Activated CD4-positive, alpha-beta T cell treated with anti-CD3 and anti-CD28 coated beads, Interleukin-2, amount 10 ng/mL, durations not matched to agents 7 days and 5 days (primary cell): ENCODE measurements at regions not wholly inside any gene's neighbourhood (a gene's known extent, or its start where the extent isn't known, plus 50 kb on each side); places are given as distances from the start of the nearest gene placed in this dataset.

Source experiments
- CTCF ChIA-PET: fragments of 350-600 bp; sonication (Branson Sonifier 250); formaldehyde crosslinking; loops from one replicate; lab custom pipeline; 2021; ENCODE audit warnings: antibody characterized with exemption; lab: Charles Lee
- POLR2A ChIA-PET: fragments of 350-600 bp; sonication (Branson Sonifier 250); formaldehyde crosslinking; loops from one replicate; lab custom pipeline; 2021; ENCODE audit warnings: antibody characterized with exemption; lab: Charles Lee
- DNase-seq: peaks from one replicate; pipeline ENCODE4 v3.0.0-alpha.2; 2020
- H3K27ac Mint-ChIP-seq: one replicate; pipeline ENCODE4 v1.8.0; 2021; ENCODE audit warnings: mild to moderate bottlenecking, moderate library complexity, mixed read lengths
- H3K27me3 Mint-ChIP-seq: one replicate; pipeline ENCODE4 v1.8.0; 2021; ENCODE audit warnings: mixed read lengths
- H3K36me3 Mint-ChIP-seq: one replicate; pipeline ENCODE4 v1.8.0; 2021; ENCODE audit warnings: low read depth, mixed read lengths
- H3K4me1 Mint-ChIP-seq: one replicate; pipeline ENCODE4 v1.8.0; 2021; ENCODE audit warnings: mixed read lengths
- H3K4me3 Mint-ChIP-seq: one replicate; pipeline ENCODE4 v1.8.0; 2021; ENCODE audit warnings: mild to moderate bottlenecking, moderate library complexity, mixed read lengths
- H3K9me3 Mint-ChIP-seq: one replicate; pipeline ENCODE4 v1.8.0; 2021; ENCODE audit warnings: mixed read lengths

DNA sequence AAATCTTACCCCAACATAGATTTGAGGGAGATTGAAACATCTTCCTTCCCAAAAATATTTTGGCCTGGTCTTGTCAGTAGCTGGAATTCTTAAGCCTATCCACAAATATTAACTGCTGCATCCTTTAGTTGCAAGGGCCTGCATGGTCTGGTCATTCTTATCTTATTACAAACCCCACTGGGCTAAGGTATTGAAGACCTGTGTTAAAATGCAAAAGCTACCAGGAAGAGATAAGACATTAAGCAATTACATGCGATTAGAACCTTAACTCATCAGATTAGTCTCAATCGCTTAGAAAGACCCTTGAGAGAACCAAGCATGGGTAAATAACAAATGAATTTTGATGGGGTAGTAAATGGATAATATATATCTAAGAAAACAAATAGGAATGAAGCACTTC is 426.6 kb downstream of the FRK start:
- Mint-ChIP-seq H3K4me1 (no peaks in the 10 kb centered on the region), H3K36me3 (no peaks in the 10 kb centered on the region), H3K9me3 (no peaks in the 10 kb centered on the region), H3K27me3 (no peaks in the 10 kb centered on the region), H3K4me3 (no peak overlapping the region), H3K27ac (no peak overlapping the region)
- DNase-seq, result no peak
- ChIA-PET CTCF (no interaction called here), POLR2A (no interaction called here)

DNA sequence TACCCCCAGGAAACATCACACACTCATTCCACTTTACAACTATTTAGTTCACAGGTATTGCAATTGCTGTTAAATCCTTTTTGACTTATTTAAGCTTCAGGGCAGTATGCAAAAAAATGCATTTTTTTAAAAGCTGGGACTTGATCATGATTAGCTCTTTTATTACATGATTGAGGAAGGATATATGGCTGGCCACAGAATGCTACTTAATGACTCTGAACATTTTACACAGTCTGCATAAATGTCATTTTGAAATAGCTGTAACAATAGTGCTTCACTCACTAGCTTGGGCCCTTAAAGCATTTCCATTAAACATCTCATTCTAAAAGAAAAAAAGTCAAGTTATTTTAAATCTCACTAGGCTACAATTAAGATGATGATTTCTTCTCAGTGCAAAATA is 429.7 kb downstream of the FRK start:
- no peak for DNase-seq
- H3K27me3 Mint-ChIP-seq, result no peaks in the 10 kb centered on the region
- no peaks in the 10 kb centered on the region for H3K36me3 Mint-ChIP-seq
- no peak overlapping the region for H3K4me3 Mint-ChIP-seq
- POLR2A ChIA-PET, result no interaction called here
- no peak overlapping the region for H3K27ac Mint-ChIP-seq
- H3K9me3 Mint-ChIP-seq, result no peaks in the 10 kb centered on the region
- H3K4me1 Mint-ChIP-seq, result no peaks in the 10 kb centered on the region
- CTCF ChIA-PET, result no interaction called here

DNA sequence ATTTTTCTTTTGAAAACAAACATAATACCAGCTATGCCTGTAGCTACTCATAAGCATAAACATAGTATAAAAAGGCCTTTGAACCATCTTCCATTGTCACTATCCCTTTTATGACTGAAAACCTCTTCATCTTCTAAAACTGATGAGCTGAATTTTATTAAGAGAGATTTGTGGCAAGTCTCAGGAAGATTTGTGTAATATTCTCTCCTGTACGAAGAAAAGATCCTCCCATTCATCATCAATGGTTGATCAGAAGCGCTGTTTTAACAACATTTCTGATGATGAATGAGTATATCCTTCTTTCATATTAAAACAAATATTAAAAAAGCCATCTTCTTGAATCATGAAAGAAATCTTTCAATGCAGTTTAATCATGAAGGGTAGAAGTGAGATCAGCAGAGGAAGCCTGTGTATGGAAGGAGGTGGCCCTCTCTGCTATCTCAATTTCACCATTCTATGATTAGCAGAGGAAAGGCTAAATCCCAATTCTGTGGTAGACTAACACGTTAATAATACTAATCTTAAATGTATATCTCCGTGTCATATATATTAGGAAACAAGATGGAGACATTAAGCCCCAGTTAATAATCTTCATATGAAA is 430.2 kb downstream of the FRK start:
- CTCF ChIA-PET, result no interaction called here
- H3K27me3 Mint-ChIP-seq, result no peaks in the 10 kb centered on the region
- H3K9me3 Mint-ChIP-seq, result no peaks in the 10 kb centered on the region
- H3K4me3 Mint-ChIP-seq, result no peak overlapping the region
- no peak for DNase-seq
- POLR2A ChIA-PET, result no interaction called here
- H3K36me3 Mint-ChIP-seq, result no peaks in the 10 kb centered on the region
- no peak overlapping the region for H3K27ac Mint-ChIP-seq
- H3K4me1 Mint-ChIP-seq, result no peaks in the 10 kb centered on the region

DNA sequence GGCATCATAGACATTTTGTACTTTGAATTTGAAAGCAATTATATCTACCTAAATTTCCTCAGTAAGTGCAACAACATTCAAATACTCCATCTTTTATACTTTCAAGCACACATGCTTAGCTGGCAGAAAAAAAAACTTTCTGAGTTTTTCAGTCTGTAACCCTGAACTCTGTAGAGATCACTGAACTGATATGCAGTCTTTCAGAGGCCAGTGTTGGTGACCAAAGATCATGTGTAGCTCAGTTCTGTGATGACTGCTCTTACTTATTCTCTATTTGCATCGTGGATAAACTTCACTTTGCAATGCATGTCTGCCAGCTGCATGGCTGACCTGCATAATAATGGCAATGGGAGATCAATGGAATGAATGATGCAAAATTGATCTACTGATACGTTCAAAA is 431.3 kb downstream of the FRK start:
- Mint-ChIP-seq H3K4me1 (no peaks in the 10 kb centered on the region), H3K9me3 (no peaks in the 10 kb centered on the region), H3K27ac (no peak overlapping the region), H3K36me3 (no peaks in the 10 kb centered on the region), H3K4me3 (no peak overlapping the region), H3K27me3 (no peaks in the 10 kb centered on the region)
- ChIA-PET POLR2A (no interaction called here), CTCF (no interaction called here)
- no peak for DNase-seq

DNA sequence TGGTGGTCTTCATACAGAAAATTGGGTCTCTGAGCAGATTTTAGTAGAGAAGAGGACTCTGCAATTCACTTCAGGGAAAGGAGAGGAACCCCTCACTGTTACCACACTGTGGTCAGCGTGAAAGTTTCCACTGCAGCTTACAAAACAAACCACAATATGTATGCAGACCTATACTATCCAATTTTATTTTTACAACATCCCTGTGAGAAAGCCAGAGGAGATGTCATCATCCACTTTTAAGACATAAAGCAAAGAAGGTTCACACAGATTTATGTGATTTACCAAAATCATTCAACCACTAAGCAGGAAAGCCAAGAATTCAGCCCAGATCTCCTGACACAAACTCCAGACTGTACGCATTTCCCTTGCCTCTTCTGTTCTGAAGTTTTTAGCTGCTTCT is 442.4 kb downstream of the FRK start:
- H3K4me3 Mint-ChIP-seq, result no peak overlapping the region
- ChIA-PET POLR2A (no interaction called here), CTCF (no interaction called here)
- H3K9me3 Mint-ChIP-seq, result peaks cover 2% of the 10 kb centered on the region
- no peaks in the 10 kb centered on the region for H3K27me3 Mint-ChIP-seq
- no peak overlapping the region for H3K27ac Mint-ChIP-seq
- H3K36me3 Mint-ChIP-seq, result no peaks in the 10 kb centered on the region
- no peak for DNase-seq
- no peaks in the 10 kb centered on the region for H3K4me1 Mint-ChIP-seq

DNA sequence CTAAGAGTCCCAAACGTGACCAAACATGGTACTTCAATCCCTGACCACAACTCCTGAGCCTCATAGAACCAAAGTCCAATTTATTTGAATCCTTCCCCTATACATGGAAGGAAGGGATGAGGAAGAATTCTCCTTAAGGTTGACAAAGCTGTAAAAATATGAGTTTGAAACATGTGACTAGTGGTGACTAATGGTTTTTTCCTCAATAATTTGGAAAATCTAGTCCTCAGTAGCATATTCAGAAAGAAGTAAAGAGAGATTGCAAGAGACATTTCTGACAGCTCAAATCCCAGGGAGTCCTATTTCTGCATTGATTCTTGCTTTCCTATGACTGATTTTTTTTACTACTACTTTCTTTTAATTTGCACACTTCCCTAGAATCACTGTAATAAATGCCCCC is 443.7 kb downstream of the FRK start:
- Mint-ChIP-seq H3K27me3 (no peaks in the 10 kb centered on the region), H3K9me3 (peaks cover 2% of the 10 kb centered on the region), H3K4me1 (no peaks in the 10 kb centered on the region), H3K27ac (no peak overlapping the region), H3K4me3 (no peak overlapping the region), H3K36me3 (no peaks in the 10 kb centered on the region)
- CTCF ChIA-PET, result no interaction called here
- POLR2A ChIA-PET, result no interaction called here
- DNase-seq, result no peak

DNA sequence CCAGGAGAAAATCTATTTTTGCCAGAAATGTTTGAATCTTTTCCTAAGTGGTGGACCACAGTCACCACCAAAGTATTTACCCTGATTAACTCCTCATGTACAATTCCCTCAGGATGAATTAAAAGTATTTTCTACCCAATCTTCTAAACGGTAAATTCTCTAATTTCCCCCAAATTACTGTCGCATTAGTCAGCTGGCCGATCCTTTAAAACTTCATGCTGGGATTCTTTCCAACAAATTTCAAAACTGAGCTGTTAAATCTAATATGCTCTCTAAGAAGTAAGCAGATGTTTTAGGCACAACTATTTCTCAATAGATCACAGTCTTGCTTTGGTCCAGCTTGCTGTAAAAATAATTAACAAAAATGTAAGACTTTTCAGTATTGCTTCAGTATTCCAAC is 447.2 kb downstream of the FRK start:
- H3K4me1 Mint-ChIP-seq, result no peaks in the 10 kb centered on the region
- H3K36me3 Mint-ChIP-seq, result no peaks in the 10 kb centered on the region
- H3K9me3 Mint-ChIP-seq, result peaks cover 2% of the 10 kb centered on the region
- H3K27me3 Mint-ChIP-seq, result no peaks in the 10 kb centered on the region
- ChIA-PET CTCF (no interaction called here), POLR2A (no interaction called here)
- no peak overlapping the region for H3K4me3 Mint-ChIP-seq
- H3K27ac Mint-ChIP-seq, result no peak overlapping the region
- no peak for DNase-seq

DNA sequence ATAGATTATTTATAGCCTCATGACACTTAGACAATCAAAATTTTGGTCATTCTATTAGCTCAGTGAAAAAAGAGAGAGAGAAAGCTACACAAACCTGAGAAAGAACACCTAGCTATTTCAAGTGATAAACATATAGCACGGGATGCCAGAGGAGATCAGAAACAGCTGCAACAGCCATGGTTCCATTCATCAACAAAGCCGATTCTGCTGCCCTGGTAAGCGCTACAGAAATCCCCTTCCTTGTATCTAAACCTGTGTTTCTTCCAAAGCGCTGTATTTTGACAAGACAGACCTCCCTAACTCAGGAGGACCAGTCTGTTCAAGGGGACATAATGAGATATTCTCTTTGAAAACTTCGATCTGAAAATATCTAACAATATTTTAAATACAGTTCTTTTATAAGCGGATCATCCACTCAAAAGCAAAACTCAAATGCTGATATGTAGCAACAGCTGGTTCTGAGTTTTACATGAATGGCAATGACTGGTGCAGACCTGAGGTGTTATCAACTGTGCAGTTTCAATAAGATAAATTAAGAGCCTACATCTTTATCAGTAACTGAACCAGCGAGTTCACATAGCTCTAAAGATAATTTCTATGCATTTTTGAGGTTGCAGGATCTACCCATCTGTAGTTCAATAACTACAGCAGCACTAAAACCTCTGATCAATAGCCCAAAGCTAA is 447.8 kb downstream of the FRK start:
- Mint-ChIP-seq H3K27me3 (no peaks in the 10 kb centered on the region), H3K4me3 (no peak overlapping the region), H3K27ac (no peak overlapping the region), H3K4me1 (no peaks in the 10 kb centered on the region), H3K36me3 (no peaks in the 10 kb centered on the region), H3K9me3 (peaks cover 2% of the 10 kb centered on the region)
- DNase-seq, result no peak
- ChIA-PET POLR2A (no interaction called here), CTCF (no interaction called here)

DNA sequence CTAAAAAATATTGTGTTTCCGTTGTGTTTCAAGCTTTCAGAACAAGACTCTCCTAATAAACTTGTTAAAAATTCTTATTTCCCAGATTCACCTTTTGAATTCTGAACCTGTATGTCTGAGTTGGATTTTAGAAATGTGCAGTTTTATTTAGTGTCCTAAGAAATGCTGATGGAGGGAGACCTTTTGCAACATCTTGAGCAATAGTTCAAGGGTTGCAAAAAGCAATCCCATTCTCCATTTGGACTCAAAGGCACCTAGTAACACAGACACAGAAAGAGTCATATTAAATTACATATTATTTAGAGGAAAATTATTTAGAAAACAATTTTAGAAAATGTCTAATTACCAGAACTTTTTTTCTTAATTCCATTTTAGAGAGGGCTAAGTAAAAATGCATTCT is 448.5 kb downstream of the FRK start:
- ChIA-PET POLR2A (no interaction called here), CTCF (no interaction called here)
- H3K4me3 Mint-ChIP-seq, result no peak overlapping the region
- no peaks in the 10 kb centered on the region for H3K36me3 Mint-ChIP-seq
- no peak for DNase-seq
- no peaks in the 10 kb centered on the region for H3K4me1 Mint-ChIP-seq
- H3K27ac Mint-ChIP-seq, result no peak overlapping the region
- no peaks in the 10 kb centered on the region for H3K27me3 Mint-ChIP-seq
- peaks cover 2% of the 10 kb centered on the region for H3K9me3 Mint-ChIP-seq

DNA sequence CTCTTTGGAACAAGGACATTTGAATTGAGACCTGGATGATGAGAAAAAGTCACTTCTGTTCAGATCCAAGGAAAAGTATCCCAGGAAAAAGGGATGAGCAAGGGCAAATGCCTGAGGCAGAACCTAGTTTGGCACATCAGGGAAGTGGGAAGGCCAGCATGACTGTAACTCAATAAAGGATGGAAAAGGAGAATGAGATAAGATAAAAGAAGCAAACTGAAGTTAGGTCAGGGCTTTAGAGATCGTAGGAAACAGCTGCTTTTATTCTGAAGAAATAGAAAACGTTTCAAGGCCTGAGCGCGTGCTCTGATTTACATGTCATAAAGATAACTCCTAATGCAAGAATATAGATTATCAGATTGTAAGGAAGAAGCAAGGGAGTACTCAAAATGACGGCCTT is 450.0 kb downstream of the FRK start:
- Mint-ChIP-seq H3K4me1 (no peaks in the 10 kb centered on the region), H3K4me3 (no peak overlapping the region), H3K9me3 (peaks cover 2% of the 10 kb centered on the region), H3K36me3 (no peaks in the 10 kb centered on the region), H3K27me3 (no peaks in the 10 kb centered on the region), H3K27ac (no peak overlapping the region)
- POLR2A ChIA-PET, result no interaction called here
- no peak for DNase-seq
- CTCF ChIA-PET, result no interaction called here

DNA sequence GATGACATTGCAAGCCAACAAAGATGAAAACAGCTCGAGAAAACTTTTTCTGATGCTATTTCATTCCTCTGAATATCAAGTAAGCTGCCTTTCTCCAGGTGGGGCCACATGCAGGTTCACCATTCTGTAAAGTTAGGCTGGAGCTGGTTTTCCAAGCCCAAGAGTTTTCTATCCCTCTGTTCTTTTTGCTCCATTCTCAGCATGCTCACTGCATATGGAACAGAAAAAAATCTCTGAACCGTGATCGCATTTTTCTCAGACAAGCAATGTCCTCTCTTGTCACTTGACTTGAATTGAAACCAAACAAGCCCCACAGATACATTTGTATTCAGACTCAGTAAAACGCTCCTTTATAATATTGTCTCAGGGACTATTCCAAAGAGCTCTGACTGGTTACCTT is 451.6 kb downstream of the FRK start:
- no peak for DNase-seq

DNA sequence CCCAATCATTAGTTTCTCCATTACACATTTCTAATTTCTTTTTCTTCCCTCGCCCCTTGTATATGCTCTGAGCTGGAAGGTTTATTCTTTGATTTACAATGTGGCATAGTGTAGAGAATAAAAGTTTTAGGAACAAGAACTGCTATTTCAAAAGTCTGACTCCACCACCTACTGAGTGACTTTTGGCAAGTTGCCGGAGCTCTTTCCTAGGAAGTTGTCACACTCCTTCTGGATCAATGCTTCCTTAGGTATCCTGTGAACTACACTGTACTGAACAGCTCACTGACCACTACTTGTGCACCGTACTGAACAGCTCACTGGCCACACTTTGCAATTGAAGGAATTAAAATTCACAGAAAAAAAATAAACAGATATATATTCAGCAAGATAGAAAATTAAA is 458.2 kb downstream of the FRK start:
- Mint-ChIP-seq H3K4me3 (no peak overlapping the region), H3K9me3 (peaks cover 8% of the 10 kb centered on the region), H3K4me1 (no peaks in the 10 kb centered on the region), H3K27ac (no peak overlapping the region), H3K27me3 (no peaks in the 10 kb centered on the region), H3K36me3 (no peaks in the 10 kb centered on the region)
- ChIA-PET CTCF (interaction anchor here (0.6 kb wide), 1 partner anchor 888 kb away, joined by 3 read pairs; no protein-coding TSS in a partner anchor), POLR2A (no interaction called here)
- DNase-seq, result no peak

More for the DNA sequence above, 451.6 kb downstream of the FRK start:
- Mint-ChIP-seq H3K27ac (no peak overlapping the region), H3K4me1 (no peaks in the 10 kb centered on the region), H3K36me3 (no peaks in the 10 kb centered on the region), H3K27me3 (no peaks in the 10 kb centered on the region), H3K9me3 (peaks cover 3% of the 10 kb centered on the region), H3K4me3 (no peak overlapping the region)
- POLR2A ChIA-PET, result no interaction called here
- CTCF ChIA-PET, result no interaction called here

DNA sequence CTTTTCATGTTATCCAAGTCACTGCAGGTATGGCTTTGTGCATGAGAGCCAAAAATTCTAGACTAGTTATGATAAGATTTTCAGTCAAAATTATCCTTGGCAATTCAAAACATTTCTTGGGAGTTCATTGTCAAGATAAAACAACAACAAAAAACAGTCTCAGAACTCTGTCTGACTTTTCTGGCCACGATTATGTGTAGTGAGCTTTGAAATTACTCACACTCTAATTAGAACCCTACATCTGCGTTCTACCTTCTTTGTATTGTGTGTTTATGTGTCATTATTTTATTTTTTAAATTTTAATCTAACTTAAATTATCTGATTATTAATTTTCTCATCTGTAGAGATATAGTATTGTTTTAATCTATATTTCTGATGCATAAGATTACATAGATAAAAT is 459.2 kb downstream of the FRK start:
- no peak for DNase-seq
- H3K27ac Mint-ChIP-seq, result no peak overlapping the region
- no peaks in the 10 kb centered on the region for H3K4me1 Mint-ChIP-seq
- no peak overlapping the region for H3K4me3 Mint-ChIP-seq
- H3K9me3 Mint-ChIP-seq, result peaks cover 8% of the 10 kb centered on the region
- no peaks in the 10 kb centered on the region for H3K36me3 Mint-ChIP-seq
- CTCF ChIA-PET, result interaction anchor here (0.6 to 1.0 kb wide), 2 partner anchors 78 to 887 kb away, joined by 3 read pairs; no protein-coding TSS in a partner anchor
- H3K27me3 Mint-ChIP-seq, result no peaks in the 10 kb centered on the region
- POLR2A ChIA-PET, result no interaction called here

DNA sequence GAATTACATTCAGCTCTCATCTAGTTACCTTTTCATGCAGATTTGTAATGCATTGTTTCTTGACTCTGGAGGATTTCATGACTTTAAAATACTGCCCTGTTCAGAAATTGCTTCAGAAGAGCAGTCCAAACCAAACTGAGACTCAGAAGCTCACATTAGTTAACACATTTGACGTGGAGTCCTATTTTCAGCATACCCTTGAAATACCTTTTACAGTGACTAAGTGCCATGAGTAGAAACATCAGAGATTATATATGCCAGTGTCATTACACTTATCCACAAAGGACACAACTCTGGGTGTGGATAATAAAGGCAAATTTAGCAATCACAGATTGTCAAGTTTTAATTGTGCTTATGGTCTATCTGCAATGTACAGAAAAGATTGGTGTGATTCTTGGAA is 459.6 kb downstream of the FRK start:
- Mint-ChIP-seq H3K4me1 (no peaks in the 10 kb centered on the region), H3K4me3 (no peak overlapping the region), H3K27ac (no peak overlapping the region), H3K36me3 (no peaks in the 10 kb centered on the region), H3K9me3 (peaks cover 8% of the 10 kb centered on the region), H3K27me3 (no peaks in the 10 kb centered on the region)
- DNase-seq, result no peak
- CTCF ChIA-PET, result interaction anchor here (1.0 kb wide), 1 partner anchor 78 kb away, joined by 3 read pairs; no protein-coding TSS in a partner anchor
- POLR2A ChIA-PET, result no interaction called here
